AG08395 (cell line): ENCODE measurements at regions not wholly inside any gene's neighbourhood (a gene's known extent, or its start where the extent isn't known, plus 50 kb on each side); places are given as distances from the start of the nearest gene placed in this dataset.

Experiments
- DNase-seq: peaks from one replicate; pipeline ENCODE4 v3.0.0; 2012; ENCODE audit warnings: mixed read lengths, low spot score

- no peak for DNase-seq
Observed at GRCh38 chr3:13266005-13266404, 154.1 kb downstream of the NUP210 start.

GRCh38 chr3:13265507-13265906 lies 154.6 kb downstream of the NUP210 start:
- DNase-seq = no peak

- DNase-seq = no peak
Observed at GRCh38 chr3:13265016-13265415, 155.1 kb downstream of the NUP210 start.

- no peak for DNase-seq
Observed at GRCh38 chr3:13264468-13264795, 155.7 kb downstream of the NUP210 start.

GRCh38 chr3:13263770-13264467 lies 156.2 kb downstream of the NUP210 start:
- no peak for DNase-seq

- no peak for DNase-seq
Observed at GRCh38 chr3:13262493-13263211, 157.5 kb downstream of the NUP210 start.

- DNase-seq = no peak
Observed at GRCh38 chr3:13261892-13262291, 158.2 kb downstream of the NUP210 start.

- DNase-seq = no peak
Observed at GRCh38 chr3:13261104-13261830, 158.9 kb downstream of the NUP210 start.

GRCh38 chr3:13260259-13261103 lies 159.6 kb downstream of the NUP210 start:
- no peak for DNase-seq

- DNase-seq = no peak
Observed at GRCh38 chr3:13259831-13260230, 160.3 kb downstream of the NUP210 start.

GRCh38 chr3:13258986-13259514 lies 161.1 kb downstream of the NUP210 start:
- DNase-seq = no peak

GRCh38 chr3:13258280-13258679 lies 161.8 kb downstream of the NUP210 start:
- DNase-seq = no peak

GRCh38 chr3:13257666-13258065 lies 162.5 kb downstream of the NUP210 start:
- no peak for DNase-seq

GRCh38 chr3:13256845-13257244 lies 163.3 kb downstream of the NUP210 start:
- no peak for DNase-seq

GRCh38 chr3:13254028-13254951 lies 165.8 kb downstream of the NUP210 start:
- DNase-seq = no peak

- DNase-seq = no peak
Observed at GRCh38 chr3:13253208-13253937, 166.7 kb downstream of the NUP210 start.

GRCh38 chr3:13252207-13252606 lies 167.9 kb downstream of the NUP210 start:
- no peak for DNase-seq

- DNase-seq = no peak
Observed at GRCh38 chr3:13251166-13251903, 168.8 kb downstream of the NUP210 start.

GRCh38 chr3:13249664-13250390 lies 170.3 kb downstream of the NUP210 start:
- no peak for DNase-seq
